EH (cell line): ENCODE measurements at regions not wholly inside any gene's neighbourhood (a gene's known extent, or its start where the extent isn't known, plus 50 kb on each side); places are given as distances from the start of the nearest gene placed in this dataset.
"Not testable (repeated sequence)": the region's sequence is repeated elsewhere in the genome, so short reads cannot be mapped to it uniquely, and the experiment has no call there.

ENCODE experiments used
- DNase-seq: peaks from one replicate; pipeline ENCODE4 v3.0.0-alpha.2; 2015; ENCODE audit warnings: low read depth

DNA sequence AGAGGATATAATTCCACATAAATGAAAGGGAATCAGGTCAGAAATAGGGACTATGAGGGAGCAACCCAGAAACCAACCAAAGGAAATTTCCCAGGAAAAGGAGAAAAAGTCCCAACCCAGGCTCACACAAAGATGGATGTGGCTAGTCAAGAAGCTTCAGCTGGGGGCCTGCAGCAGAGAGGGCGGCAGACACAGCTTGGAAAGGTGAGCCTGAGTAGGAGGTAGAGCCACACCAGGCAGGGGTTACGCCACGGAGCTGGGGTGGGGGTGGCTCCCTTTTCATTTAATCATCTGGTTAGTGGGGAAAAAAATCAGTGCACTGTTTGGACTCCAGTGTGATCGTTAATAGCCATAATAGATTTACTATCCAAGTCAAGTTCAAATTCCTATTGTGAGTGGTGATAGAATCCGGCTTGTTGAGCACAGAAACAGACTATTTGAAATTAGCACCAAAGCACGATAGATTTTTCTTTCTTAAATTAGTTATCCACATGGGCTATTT, 220.6 kb downstream of the TPBG start:
- DNase-seq: no peak

DNA sequence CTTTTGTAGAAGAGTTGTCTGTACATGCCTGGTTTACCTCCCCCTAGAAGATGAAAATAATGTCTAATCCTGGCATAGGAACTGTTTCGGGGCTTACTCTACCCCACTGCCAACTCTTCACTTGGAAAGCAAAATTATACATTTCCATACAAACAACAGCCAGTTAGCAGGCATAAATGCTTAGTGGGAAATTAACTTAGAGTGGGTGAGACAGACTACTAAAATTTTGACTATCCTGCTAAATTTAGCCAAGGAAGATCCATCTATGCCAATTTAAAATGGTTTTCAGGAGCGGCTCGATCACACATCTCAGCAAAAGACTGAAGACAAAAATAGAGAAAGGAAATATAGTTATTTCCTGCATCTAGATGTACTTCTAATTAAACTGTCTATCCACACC, 221.2 kb downstream of the TPBG start:
- DNase-seq: no peak

DNA sequence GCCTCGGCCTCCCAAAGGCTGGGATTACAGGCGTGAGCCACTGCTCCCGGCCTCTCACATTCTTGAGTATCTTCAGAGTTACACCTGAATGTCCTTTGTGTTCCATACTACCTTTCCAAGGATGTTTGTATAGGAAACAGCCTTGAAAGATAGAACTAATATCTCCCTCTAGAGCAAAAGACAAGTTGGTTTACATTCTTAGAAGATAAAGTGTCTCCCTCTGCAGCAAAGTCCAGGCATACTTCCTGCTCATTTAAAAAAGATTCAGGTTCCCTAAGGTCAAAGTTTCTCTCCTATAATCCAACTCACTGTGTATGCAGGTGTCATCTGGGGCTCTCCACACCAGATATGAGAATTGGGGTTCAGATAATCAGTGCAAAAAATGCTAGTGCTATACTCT, 224.4 kb downstream of the TPBG start:
- DNase-seq: no peak

DNA sequence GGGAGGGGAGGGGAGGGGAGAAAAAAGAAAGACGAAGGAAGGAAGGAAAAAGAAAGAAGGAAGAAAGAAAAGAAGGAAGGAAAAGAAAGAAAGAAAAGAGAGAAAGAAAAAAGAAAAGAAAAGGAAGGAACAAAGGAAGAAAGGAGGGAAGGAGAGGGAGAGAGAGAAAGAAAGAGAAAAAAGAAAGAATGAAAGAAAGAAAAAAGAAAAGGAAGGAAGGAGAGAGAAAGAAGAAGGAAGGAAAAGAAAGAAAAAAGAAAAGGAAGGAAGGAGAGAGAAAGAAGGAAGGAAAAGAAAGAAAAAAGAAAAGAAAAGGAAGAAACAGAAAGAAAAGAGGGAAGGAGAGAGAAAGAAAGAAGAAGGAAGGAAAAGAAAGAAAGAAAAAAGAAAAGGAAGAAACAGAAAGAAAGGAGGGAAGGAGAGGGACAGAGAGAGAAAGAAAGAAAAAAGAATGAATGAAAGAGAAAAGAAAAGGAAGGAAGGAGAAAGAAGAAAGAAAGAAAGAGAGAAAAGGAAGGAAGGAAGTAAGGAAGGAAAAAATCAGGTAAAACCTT, 225.3 kb downstream of the TPBG start:
- DNase-seq: no peak

DNA sequence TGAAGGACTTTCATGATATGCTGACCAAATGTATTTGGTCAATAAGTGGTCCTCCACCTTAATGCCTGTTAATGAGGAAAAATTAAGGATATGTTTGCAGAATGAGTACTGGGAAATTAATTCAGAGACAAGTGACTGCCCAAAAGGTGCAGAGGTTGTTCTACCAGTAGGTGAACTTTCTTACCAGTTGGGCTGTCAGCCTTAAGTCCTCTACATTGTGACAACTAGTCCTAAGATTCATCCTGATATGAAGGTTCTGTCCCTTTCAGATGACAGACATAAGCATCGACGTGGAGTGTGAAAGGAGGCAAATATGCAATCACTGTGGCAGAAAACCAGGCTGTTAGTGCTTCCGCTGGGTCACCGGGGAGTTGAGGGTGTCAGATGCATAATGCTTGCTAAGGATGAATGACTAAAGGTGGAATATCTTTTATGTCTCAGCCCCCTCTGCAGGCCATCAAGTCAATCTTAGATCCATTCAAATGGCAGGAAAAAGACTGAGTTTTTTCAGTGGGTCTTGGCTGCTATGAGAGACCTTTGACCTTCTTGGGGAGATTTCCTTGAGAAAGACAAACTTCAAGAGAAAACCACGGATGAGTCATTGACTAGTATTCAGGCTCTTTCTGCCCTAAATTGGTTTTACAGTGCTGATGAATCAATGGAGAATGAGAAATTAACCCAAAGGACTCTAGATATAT, 226.0 kb downstream of the TPBG start:
- DNase-seq: peak; percentile 90

DNA sequence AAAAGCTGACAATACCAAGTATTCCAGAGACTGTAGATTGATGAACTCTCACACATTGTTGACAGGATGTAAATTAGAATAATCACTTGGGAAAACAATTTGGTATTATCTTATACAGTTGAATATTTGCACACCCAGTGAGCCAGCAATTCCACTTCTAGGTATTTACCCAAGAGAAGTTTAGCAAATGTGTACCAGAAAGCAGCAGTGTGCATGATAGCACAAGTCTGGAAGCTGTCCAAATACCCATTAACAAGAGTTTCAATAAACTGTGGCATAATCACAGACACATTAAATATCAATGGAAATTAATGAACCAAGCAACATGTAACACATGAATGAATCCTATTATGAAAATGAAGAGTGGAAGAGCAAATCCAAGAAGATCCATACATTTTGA, 233.6 kb downstream of the TPBG start:
- no peak for DNase-seq

DNA sequence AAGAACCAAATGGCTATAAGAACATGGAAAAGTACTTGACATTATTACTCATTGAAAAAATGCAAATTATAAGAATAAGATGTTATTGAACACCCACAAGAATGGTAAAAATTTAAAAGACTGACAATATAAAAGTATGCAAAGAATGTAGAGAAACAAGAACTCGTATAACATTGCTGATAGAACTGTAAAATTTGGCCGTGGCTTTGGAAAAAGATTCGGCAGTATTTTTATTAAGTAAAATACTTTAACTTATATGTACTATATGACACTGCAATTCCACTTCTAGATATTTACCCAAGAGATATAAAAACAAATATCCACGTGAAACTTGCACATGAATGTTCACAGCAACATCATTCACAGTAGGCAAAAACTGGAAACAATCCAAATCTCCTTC, 239.2 kb downstream of the TPBG start:
- peak; percentile 23 for DNase-seq

DNA sequence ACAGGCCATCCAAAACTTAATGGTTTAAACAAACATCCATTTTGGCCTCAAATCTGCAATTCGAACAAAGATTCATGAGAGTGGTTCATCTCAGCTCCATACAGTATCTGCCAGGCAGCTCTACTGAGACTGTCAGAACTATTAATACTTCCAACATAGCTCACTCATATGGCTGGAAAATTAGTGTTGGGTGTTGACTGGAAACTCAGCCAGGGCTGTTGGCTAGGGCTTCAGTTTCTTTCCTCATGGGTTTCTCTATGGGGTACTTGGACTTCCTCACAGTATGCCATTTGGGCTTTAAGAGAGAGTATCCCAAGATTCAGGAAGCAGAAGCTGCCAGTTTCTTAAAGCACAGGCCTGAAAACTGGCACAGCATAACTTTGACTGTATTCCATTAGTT, 240.3 kb downstream of the TPBG start:
- DNase-seq: no peak

DNA sequence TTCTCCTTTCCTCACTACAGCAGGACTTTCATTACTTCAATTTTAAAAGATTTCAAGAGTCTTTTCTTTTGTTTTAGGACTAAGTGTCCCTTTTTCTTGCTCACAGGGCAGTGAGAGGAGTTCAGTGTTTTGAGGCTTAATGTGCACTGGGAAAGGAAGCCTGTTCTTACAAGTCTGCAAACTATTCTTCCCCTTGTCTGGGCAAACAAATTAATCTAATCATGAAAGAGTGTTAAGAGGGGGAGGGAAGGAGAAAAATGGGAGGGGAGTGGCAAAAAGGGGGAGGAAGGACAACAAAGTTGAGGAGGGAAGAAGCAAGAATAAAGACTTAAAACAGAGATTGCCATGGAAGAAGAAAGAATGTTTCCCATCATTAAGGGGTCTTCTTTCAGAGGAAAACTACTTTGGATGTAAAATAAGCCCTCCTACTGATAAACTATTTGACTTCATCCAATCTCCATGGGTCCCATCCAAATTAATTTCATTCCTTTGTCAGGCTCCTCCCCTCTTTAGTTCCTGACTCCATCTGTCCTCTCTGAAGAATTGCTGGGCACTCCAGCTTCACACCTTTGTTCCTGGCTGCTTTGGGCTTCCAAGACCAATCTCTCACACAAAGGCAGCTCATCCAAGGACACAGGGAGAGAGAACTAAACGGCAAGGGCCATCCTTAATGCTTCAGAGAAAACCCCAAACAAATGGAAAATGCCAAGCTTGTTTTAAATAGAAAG, 244.5 kb downstream of the TPBG start:
- no peak for DNase-seq

DNA sequence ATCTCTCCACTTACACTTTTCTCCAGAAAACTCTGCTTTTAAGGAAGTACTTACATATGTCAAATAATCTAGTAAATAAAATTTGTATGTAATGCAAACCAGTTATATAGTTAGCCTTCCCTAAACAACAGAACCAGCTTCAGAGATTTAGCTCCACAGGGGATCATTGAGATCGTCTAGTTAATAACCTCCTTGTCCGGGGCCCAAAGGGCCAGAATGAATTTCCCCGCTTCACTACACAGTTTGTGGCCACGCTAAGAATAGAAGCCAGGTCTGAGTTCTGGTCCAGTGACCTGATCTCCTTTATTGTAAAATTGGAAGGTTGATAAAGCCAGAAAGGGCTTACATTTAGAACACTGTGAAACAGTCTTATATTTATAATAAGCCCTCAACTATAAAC, 245.2 kb downstream of the TPBG start:
- DNase-seq: no peak

DNA sequence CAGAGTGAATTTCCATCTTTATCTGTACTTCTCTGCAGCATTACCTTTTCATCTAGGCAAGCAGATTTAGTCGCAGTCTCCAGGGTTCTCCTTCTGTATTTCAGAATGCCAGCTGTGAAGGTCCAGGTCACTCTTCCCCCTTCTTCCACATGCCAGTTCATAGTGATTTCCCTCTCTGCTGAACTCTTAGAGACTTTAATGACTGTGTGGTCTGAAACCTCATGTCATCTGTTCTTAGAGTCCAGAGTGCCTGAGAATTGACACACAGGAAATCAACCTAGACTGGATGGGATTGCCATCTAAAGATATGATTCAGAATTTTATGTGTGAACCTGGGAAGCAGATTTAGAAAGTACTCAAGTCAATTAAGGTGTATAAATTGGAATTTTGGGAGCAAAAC, 248.1 kb downstream of the TPBG start:
- no peak for DNase-seq

DNA sequence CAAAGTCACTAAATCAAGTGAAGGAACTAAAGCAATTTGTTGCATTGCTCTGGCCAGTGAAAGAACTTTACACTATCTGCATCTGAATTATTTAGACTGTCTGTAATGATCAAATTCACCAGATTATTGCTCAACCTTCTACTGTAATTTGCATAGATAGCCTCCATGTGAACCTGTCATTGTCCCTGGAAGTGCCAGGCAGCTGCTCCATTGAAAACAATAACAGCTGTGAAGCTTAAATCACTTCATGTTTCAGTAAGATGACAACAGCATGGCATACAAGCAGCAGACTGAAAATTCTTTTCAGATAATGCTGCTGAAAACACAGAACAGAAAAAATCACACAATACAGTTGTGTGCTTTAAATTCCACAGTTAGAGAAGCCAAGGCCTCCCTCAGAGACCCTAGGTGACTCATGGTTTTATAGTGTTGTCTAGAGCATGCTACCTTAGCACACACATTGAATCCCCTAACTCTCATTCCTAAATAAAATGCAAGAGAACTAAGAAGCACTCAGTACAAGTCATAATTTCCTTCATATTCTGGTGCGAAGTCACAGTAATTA, 248.9 kb downstream of the TPBG start:
- no peak for DNase-seq

DNA sequence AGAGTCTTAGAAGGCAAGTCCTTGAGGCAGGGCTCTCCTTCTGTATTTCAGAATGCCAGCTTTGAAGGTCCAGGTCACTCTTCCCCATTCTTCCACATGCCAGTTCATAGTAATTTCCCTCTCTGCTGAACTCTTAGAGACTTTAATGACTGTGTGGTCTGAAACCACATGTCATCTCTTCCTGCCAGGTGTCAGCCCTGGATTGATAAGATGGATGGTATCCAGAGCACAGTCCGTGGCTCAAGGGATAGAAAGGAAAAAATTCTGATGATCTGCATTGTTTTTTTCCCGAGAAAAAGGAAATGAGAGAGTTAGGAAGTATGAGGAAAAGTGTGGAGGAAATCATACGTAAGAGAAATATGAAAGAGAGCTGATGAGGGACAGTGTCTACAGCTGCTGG, 250.9 kb downstream of the TPBG start:
- no peak for DNase-seq

DNA sequence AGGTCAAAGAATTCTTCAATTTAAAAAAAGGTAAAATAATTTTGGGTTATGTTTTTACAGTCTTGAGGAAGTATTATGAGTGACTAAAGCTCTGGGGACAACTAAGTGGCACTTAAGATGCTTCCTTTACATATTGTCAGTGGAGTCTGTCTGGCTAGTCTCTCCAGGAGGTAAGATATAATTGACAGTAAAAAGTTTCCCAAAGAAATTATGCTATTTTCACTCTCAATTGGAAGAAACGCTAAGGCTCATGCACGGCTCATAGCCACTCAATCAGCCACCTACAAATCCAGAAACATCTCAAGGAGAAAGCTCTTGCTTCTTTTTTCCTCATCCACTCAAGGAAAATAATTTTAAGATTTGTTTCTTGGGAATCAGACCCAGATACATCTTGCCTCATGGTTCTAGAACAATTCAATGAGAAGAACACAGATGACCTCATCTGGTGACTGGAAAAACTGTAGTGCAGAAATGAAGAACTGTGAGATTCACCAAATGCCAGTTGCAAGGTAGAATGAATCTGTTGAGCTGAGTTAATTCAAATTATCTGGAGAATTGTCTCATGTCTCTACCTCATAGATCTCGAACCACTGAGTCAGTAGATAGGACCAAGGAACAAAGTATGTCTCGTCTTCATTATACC, 252.9 kb downstream of the TPBG start:
- DNase-seq: peak; percentile 17

DNA sequence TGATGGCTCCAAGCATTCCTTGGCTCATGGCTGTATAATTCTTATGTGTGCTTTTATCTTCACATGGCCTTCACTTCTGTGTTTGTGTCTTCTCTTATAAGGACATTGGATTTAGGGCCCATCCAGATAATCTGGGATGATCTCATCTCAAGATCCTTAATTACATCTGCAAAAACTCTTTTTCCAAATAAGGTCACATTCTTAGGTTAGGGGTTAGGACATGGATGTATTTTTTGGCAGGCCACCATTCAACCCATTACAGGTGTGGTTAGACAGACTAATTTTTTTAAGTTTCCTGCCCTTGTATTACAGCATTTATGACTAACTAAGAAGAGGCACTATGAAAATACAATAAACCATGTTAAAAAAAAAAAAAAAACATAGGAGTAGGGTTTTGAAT, 254.0 kb downstream of the TPBG start:
- DNase-seq: peak; percentile 15

DNA sequence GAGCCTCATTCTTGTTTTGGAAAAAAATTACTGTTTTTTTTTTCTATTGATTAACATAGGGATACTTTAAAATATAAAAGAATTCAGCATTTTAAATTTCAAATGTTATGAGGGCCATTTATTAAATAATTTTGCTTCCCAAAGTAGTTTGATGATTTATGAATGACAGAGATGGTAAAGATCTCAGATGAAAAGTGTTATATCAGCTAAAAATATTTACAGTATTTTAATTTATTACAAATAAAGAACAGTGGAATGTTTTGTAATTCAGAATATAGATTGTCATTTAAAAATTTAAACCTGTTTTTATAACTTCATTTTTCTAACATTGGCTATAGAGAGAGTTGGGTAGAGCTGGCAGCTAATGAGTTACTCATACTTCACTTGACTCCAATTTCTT, 256.0 kb downstream of the TPBG start:
- DNase-seq: no peak

DNA sequence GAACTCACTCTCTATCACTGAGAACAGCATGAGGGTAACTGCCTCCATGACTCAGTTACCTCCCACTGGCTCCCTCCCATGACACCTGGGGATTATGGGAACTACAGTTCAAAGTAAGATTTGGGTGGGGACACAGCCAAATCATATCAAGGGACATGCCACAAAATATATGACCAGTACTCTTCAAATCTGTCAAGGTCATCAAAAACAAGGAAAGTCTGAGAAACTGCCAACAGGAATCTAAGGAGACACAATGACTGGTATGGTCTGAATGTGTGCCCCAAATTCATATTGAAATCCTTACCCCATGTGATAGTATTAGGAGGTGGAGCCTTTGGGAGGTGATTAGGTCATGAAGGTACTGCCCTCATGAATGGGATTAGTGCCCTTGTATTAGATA, 258.8 kb downstream of the TPBG start:
- DNase-seq: no peak

DNA sequence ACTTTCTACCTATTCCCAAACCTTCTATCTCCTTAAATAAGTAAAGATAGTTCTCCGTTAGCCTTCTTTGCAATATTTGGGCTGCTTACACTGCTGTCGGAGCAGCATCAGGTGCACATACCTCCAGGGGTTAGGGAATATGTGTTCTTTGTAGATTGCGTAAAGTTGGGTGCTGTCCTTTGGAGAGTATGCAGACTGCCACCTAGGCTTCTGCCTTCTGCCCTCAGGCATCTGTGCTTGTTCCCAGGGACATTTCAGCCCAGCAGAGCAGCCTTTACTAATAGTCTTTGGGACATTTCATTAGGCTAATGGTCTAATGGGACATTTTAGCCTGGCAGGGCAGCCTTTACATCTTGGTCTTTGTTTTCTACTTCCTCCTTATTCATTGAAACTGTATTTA, 260.6 kb downstream of the TPBG start:
- DNase-seq: no peak

DNA sequence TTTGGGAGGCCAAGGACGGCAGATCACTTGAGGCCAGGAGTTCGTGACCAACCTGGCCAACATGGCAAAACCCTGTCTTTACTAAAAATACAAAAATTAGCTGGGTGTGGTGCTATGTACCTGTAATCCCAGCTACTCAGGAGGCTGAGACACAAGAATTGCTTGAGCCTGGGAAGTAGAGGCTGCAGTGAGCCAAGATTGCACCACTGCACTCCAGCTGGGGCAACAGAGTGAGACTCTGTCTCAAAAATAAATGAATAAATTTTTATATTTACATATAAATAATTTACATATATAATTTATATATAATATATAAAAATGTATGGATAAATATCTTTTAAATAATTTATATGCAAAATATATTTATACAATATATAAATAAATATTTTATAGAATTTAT, 263.3 kb downstream of the TPBG start:
- not testable (repeated sequence) for DNase-seq

DNA sequence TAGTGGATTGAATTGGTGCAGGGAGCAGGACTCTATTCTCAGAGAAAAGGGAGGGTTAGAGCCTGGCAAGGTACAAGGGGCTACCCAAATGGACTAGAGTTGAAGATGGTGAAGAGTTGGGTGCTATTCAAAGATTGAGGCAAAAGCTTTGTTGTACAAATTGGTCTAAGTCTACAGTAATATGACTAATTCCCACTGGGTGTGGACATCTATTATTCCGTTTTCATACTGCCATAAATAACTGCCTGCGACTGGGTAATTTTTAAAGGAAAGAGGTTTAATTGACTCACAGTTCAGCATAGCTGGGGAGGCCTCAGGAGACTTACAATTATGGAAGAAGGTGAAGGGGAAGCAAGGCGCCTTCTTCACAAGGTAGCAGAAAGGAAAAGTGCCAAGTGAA, 266.3 kb downstream of the TPBG start:
- DNase-seq: no peak

DNA sequence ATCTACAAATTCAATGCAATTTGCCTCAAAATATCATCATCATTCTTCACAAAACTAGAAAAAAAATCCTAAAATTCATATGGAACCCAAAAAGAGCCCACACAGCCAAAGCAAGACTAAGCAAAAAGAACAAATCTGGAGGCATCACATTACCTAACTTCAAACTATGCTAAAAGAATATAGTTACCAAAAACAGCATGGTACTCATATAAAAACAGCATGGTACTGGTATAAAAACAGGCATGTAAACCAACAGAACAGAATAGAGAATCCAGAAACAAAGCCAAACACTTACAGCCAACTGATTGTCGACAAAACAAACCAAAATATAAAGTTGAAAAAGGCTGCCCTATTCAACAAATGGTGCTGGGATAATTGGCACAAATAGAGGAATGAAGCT, 278.1 kb downstream of the TPBG start:
- no peak for DNase-seq

DNA sequence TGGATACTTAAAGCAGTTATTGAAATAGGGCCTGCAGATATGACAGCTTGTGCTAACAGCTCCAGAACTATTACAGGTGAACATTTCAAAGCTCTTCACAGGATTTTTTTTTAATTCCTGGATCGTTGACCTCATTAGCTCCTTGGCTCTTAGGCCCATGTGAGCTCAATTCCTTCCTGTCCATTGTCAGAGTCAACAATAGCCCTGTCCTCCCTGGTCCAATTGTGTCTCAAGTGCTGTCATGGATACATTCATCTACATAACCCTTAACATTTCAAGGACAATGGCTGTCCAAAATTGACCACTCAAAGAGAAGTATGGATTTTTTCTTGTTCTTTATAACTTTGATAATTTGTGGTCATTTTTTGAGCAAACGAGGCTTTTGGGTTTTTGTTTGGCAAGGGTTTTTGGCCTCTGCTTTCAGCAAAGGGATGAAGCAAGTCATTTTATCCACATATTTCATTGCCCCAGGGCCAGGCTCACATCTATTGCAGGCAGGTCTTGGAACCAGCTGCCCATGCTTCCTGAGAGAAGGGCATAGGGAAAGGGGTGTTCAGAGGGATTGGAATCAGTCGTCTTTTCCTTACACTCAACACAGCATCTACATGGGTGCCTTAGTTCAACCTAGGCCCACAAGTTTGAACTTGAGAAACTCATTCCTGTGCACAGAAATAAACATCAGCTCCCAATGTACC, 282.1 kb downstream of the TPBG start:
- no peak for DNase-seq
